ENCODE measurements at regions not wholly inside any gene's neighbourhood (a gene's known extent, or its start where the extent isn't known, plus 50 kb on each side); places are given as distances from the start of the nearest gene placed in this dataset.
"Not testable (repeated sequence)": the region's sequence is repeated elsewhere in the genome, so short reads cannot be mapped to it uniquely, and the experiment has no call there.

GRCh38 chr16:21541611-21542051 is 57.7 kb upstream of the METTL9 start:
- H3K27me3 ChIP-seq, result not testable (repeated sequence)

GRCh38 chr16:21542075-21542474 is 57.3 kb upstream of the METTL9 start:
- H3K27ac ChIP-seq, H3K4me3 ChIP-seq, H3K27me3 ChIP-seq, ATAC-seq, H3K36me3 ChIP-seq, H3K9me3 ChIP-seq: not testable (repeated sequence)
- 90 to 95% methylated on average over 7 to 8 of the region's 15 CpGs for WGBS, 2 donors (ENCODE audit: low coverage in 1 of 2)
- peaks cover 0 to 13% (median 3%) of the 10 kb centered on the region in 3 donors for H3K4me1 ChIP-seq

More at GRCh38 chr16:21541611-21542051, 57.7 kb upstream of the METTL9 start:
- ATAC-seq, H3K9me3 ChIP-seq, H3K4me3 ChIP-seq, H3K27ac ChIP-seq, H3K36me3 ChIP-seq: not testable (repeated sequence)
- WGBS, 2 donors (ENCODE audit: low coverage in 1 of 2), result 48 to 71% methylated on average over 3 to 5 of the region's 10 CpGs
- H3K4me1 ChIP-seq, result peaks cover 0 to 13% (median 3%) of the 10 kb centered on the region in 3 donors

- not testable (repeated sequence) for H3K27me3 ChIP-seq, H3K27ac ChIP-seq, H3K36me3 ChIP-seq, ATAC-seq, H3K9me3 ChIP-seq, H3K4me3 ChIP-seq
- peaks cover 0 to 13% (median 3%) of the 10 kb centered on the region in 3 donors for H3K4me1 ChIP-seq
- no CpG with 5 or more reads among the region's 15 CpGs for WGBS, 2 donors (ENCODE audit: low coverage in 1 of 2)
Observed at GRCh38 chr16:21542491-21543124, 56.8 kb upstream of the METTL9 start.

- H3K36me3 ChIP-seq, H3K9me3 ChIP-seq, ATAC-seq, H3K27me3 ChIP-seq, H3K27ac ChIP-seq, H3K4me3 ChIP-seq: not testable (repeated sequence)
- H3K4me1 ChIP-seq, result peaks cover 0 to 12% (median 3%) of the 10 kb centered on the region in 3 donors
- WGBS, 2 donors (ENCODE audit: low coverage in 1 of 2), result 68 to 83% methylated on average over 1 to 5 of the region's 12 CpGs
Observed at GRCh38 chr16:21543151-21543836, 56.1 kb upstream of the METTL9 start.

- H3K27ac ChIP-seq, H3K4me1 ChIP-seq, H3K36me3 ChIP-seq, H3K27me3 ChIP-seq, ATAC-seq, H3K9me3 ChIP-seq, H3K4me3 ChIP-seq: not testable (repeated sequence)
- 42 to 78% methylated on average over 12 to 19 of the region's 30 CpGs for WGBS, 2 donors (ENCODE audit: low coverage in 1 of 2)
Observed at GRCh38 chr16:21545664-21546326, 53.6 kb upstream of the METTL9 start.

- not testable (repeated sequence) for H3K27ac ChIP-seq
Observed at GRCh38 chr16:21549396-21549795, 50.0 kb upstream of the METTL9 start.

More at GRCh38 chr16:21549396-21549795, 50.0 kb upstream of the METTL9 start:
- WGBS, 2 donors (ENCODE audit: low coverage in 1 of 2), result 90 to 96% methylated on average over 1 to 3 of the region's 7 CpGs
- ATAC-seq, H3K4me1 ChIP-seq, H3K27me3 ChIP-seq, H3K36me3 ChIP-seq, H3K4me3 ChIP-seq, H3K9me3 ChIP-seq: not testable (repeated sequence)

Small RNAs in the stretch of these regions (small RNA-seq; reads per million reads assigned to genes)
- 0 reads per million in 4 donors for gene MIR3680-1

All from gastroesophageal sphincter (tissue), 4 donors.